Liver (tissue), 8 donors: ENCODE measurements at regions not wholly inside any gene's neighbourhood (a gene's known extent, or its start where the extent isn't known, plus 50 kb on each side); places are given as distances from the start of the nearest gene placed in this dataset.

ENCODE experiments used
- DNase-seq: peaks from one replicate; pipeline ENCODE4 v3.0.0-alpha.2; 2017; ENCODE audit warnings: low spot score
- H3K27ac ChIP-seq, 2 donors: one replicate each; pipeline ENCODE4 v1.7.0; 2013; ENCODE audit warnings: inconsistent platforms in 2 of 2, low read length in 2 of 2, control low read depth in 1 of 2, low read depth in 1 of 2, mild to moderate bottlenecking in 1 of 2
- H3K27me3 ChIP-seq, 4 donors: one replicate each; pipeline versions ENCODE4 v1.6.1 to v1.7.0; 2013; ENCODE audit warnings: low read length in 3 of 4, inconsistent platforms in 1 of 4, mild to moderate bottlenecking in 1 of 4, moderate library complexity in 1 of 4; ENCODE audit not compliant: control insufficient read depth in 4 of 4, insufficient read depth in 4 of 4
- H3K36me3 ChIP-seq, 4 donors: one replicate each; pipeline versions ENCODE4 v1.6.1 to v1.7.0; 2013; ENCODE audit warnings: low read length in 3 of 4, mild to moderate bottlenecking in 3 of 4, low read depth in 1 of 4, moderate library complexity in 1 of 4; ENCODE audit not compliant: control insufficient read depth in 4 of 4, insufficient read depth in 3 of 4
- H3K4me1 ChIP-seq, 4 donors: one replicate each; pipeline versions ENCODE4 v1.6.1 to v1.7.0; 2013; ENCODE audit warnings: low read length in 3 of 4, mild to moderate bottlenecking in 3 of 4, moderate library complexity in 1 of 4; ENCODE audit not compliant: control insufficient read depth in 4 of 4, insufficient read depth in 4 of 4
- H3K4me3 ChIP-seq, 3 donors: one replicate each; pipeline versions ENCODE4 v1.6.1 to v1.7.0; 2013; ENCODE audit warnings: low read length in 3 of 3, control low read depth in 1 of 3, low read depth in 1 of 3, mild to moderate bottlenecking in 1 of 3
- H3K9ac ChIP-seq, 2 donors: one replicate each; pipeline ENCODE4 v1.7.0; 2013; ENCODE audit warnings: low read length in 2 of 2, mild to moderate bottlenecking in 2 of 2, moderate library complexity in 2 of 2, control low read depth in 1 of 2, low read depth in 1 of 2
- H3K9me3 ChIP-seq, 4 donors: one replicate each; pipeline versions ENCODE4 v1.6.1 to v1.7.0; 2013; ENCODE audit warnings: low read length in 3 of 4; ENCODE audit not compliant: control insufficient read depth in 4 of 4
- CTCF ChIP-seq: fragments of 150-350 bp; IDR thresholded peaks from 2 replicates; pipeline ENCODE4 v1.5.1; 2017; ENCODE audit warnings: improper control_type of control experiment, low read depth, low read length; ENCODE audit not compliant: missing input control
- EGR1 ChIP-seq, 2 donors: IDR thresholded peaks; 2 replicates each; pipeline ENCODE4 v1.6.1; 2016 to 2018; ENCODE audit warnings: antibody characterized with exemption in 2 of 2, low read depth in 2 of 2
- FOXA1 ChIP-seq: IDR thresholded peaks from 2 replicates; pipeline ENCODE4 v1.6.1; 2016; ENCODE audit warnings: antibody characterized with exemption
- FOXA2 ChIP-seq: IDR thresholded peaks from 2 replicates; pipeline ENCODE4 v1.6.1; 2016; ENCODE audit warnings: antibody characterized with exemption
- GABPA ChIP-seq, 2 donors: IDR thresholded peaks in 1 of 2; conservative IDR thresholded peaks in 1 of 2; 2 replicates each; pipeline ENCODE4 v1.6.1; 2016; ENCODE audit warnings: antibody characterized with exemption in 2 of 2, mild to moderate bottlenecking in 1 of 2, moderate library complexity in 1 of 2
- HNF4A ChIP-seq, 2 donors: conservative IDR thresholded peaks; 2 replicates each; pipeline ENCODE4 v1.6.1; 2016; ENCODE audit warnings: antibody characterized with exemption in 2 of 2, mild to moderate bottlenecking in 2 of 2
- HNF4G ChIP-seq: IDR thresholded peaks from 2 replicates; pipeline ENCODE4 v1.6.1; 2016; ENCODE audit warnings: antibody characterized with exemption
- RAD21 ChIP-seq, 2 donors: IDR thresholded peaks; 2 replicates each; pipeline ENCODE4 v1.6.1; 2016; ENCODE audit warnings: antibody characterized with exemption in 2 of 2, mild to moderate bottlenecking in 2 of 2
- SP1 ChIP-seq: IDR thresholded peaks from 2 replicates; pipeline ENCODE4 v1.6.1; 2018; ENCODE audit warnings: antibody characterized with exemption, mild to moderate bottlenecking
- TAF1 ChIP-seq: conservative IDR thresholded peaks from 2 replicates; pipeline ENCODE4 v1.6.1; 2016; ENCODE audit warnings: antibody characterized with exemption, mild to moderate bottlenecking
- WGBS: extraction: QIAGEN DNeasy Blood & Tissue Kit; methylation state at CpG from one replicate; pipeline ENCODE4 v1.1.7; 2013; 5-methylcytosine and 5-hydroxymethylcytosine counted together
- TF ChIP-seq, protein P1 (sequence below): IDR thresholded peaks from 2 replicates; pipeline ENCODE4 v1.6.1; 2016; ENCODE audit warnings: antibody characterized with exemption
- donor health status: healthy.
- donor health status: healthy.
- donor health status: healthy.
- donor health status: healthy.
- donor health status: healthy.

- no peaks in the 10 kb centered on the region for H3K9me3 ChIP-seq
- H3K4me1 ChIP-seq, result no peaks in the 10 kb centered on the region
- H3K27me3 ChIP-seq, result no peaks in the 10 kb centered on the region
- no peak overlapping the region for H3K4me3 ChIP-seq
- no peak for TF ChIP-seq FOXA1
- no peak for TF ChIP-seq RAD21 (IDR thresholded peaks at IDR 0.05)
- no peak for TF ChIP-seq TAF1
- TF ChIP-seq CTCF, result no peak
- TF ChIP-seq EGR1 (IDR thresholded peaks at IDR 0.05; ENCODE audit: low read depth in 2 of 2), result no peak
- TF ChIP-seq HNF4G, result no peak
- TF ChIP-seq SP1, result no peak
- no peak overlapping the region for H3K9ac ChIP-seq
- no peak overlapping the region for H3K27ac ChIP-seq
- no peak for DNase-seq
- H3K36me3 ChIP-seq, result no peaks in the 10 kb centered on the region
Measured at GRCh38 chr12:17110316-17110715, 504.4 kb upstream of the LMO3 start.

- WGBS, result 87% methylated on average over 3 of the region's 3 CpGs
- no peak for DNase-seq
- Histone ChIP-seq H3K4me1 (no peaks in the 10 kb centered on the region), H3K9me3 (no peaks in the 10 kb centered on the region), H3K27me3 (no peaks in the 10 kb centered on the region), H3K9ac (no peak overlapping the region), H3K4me3 (no peak overlapping the region), H3K36me3 (no peaks in the 10 kb centered on the region), H3K27ac (no peak overlapping the region)
- TF ChIP-seq SP1 (no peak), FOXA2 (no peak), HNF4A (conservative IDR thresholded peaks at IDR 0.05) (no peak), GABPA (IDR thresholded peaks at IDR 0.05 in 1 of 2, conservative IDR thresholded peaks at IDR 0.05 in 1 of 2) (no peak), CTCF (no peak), EGR1 (IDR thresholded peaks at IDR 0.05; ENCODE audit: low read depth in 2 of 2) (no peak)
- TF ChIP-seq, protein P1, sequence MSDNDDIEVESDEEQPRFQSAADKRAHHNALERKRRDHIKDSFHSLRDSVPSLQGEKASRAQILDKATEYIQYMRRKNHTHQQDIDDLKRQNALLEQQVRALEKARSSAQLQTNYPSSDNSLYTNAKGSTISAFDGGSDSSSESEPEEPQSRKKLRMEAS, result no peak
Measured at GRCh38 chr12:17108877-17109541, 503.0 kb upstream of the LMO3 start.

DNA sequence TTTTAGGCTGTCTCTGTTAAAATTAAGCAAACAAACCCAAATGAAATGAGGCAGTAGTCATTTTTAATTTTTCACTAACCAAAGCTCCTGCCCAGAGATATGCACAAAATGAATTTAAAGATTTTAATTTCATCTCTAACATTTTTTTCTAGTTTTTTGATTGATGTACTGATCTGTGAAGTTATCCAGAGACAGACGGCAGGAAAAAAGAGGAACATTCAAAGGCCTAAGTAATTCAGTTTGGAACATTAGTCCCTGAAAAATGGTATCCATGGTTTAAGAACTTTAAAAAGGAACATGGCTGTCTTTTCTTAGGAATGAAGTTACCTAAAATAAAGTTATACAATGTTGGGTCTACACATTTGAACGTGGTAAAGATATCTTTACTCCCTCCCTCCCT, 498.8 kb upstream of the LMO3 start:
- no peak for DNase-seq
- WGBS, result 72% methylated on average over 2 of the region's 2 CpGs
- Histone ChIP-seq H3K27ac (no peak overlapping the region), H3K9ac (no peak overlapping the region), H3K36me3 (no peaks in the 10 kb centered on the region), H3K4me1 (no peaks in the 10 kb centered on the region), H3K27me3 (no peaks in the 10 kb centered on the region), H3K9me3 (no peaks in the 10 kb centered on the region), H3K4me3 (no peak overlapping the region)
- TF ChIP-seq SP1, result no peak
